Thyroid gland (tissue), 4 donors: ENCODE measurements at regions not wholly inside any gene's neighbourhood (a gene's known extent, or its start where the extent isn't known, plus 50 kb on each side); places are given as distances from the start of the nearest gene placed in this dataset.

Source experiments
- DNase-seq, 2 donors: peaks; one replicate each; pipeline ENCODE4 v3.0.0-alpha.2; 2019
- H3K27ac ChIP-seq, 3 donors: fragments of 200-600 bp; sonication (generic); 1 replicate in 2 of 3; 2 replicates in 1 of 3; pipeline ENCODE4 v1.5.1; 2016 to 2019; ENCODE audit warnings: mild to moderate bottlenecking in 1 of 3, moderate library complexity in 1 of 3
- H3K27me3 ChIP-seq: fragments of 200-600 bp; sonication (generic); one replicate; pipeline ENCODE4 v1.5.1; 2019
- H3K36me3 ChIP-seq, 2 donors: fragments of 200-600 bp; sonication (generic); one replicate each; pipeline ENCODE4 v1.5.1; 2016 to 2019
- H3K4me1 ChIP-seq, 2 donors: fragments of 200-600 bp; sonication (generic); one replicate each; pipeline ENCODE4 v1.5.1; 2017 to 2019
- H3K4me3 ChIP-seq, 3 donors: fragments of 200-600 bp; sonication (generic); replicated peaks in 1 of 3; 1 replicate in 2 of 3; 2 replicates in 1 of 3; pipeline ENCODE4 v1.5.1; 2016; ENCODE audit warnings: mild to moderate bottlenecking in 1 of 3
- H3K9me3 ChIP-seq: fragments of 200-600 bp; sonication (generic); one replicate; pipeline ENCODE4 v1.5.1; 2017
- CTCF ChIP-seq, 6 experiments: fragments of 200-600 bp in 3 of 6; fragments of 450-650 bp in 3 of 6; sonication (generic) in 3 of 6; IDR thresholded peaks; one replicate each; pipeline ENCODE4 v1.5.1; 2016 to 2019; ENCODE audit warnings: antibody characterized with exemption in 6 of 6, mild to moderate bottlenecking in 2 of 6, inconsistent platforms in 1 of 6, moderate library complexity in 1 of 6
- POLR2A ChIP-seq, 2 donors: fragments of 450-650 bp; IDR thresholded peaks; one replicate each; pipeline ENCODE4 v1.6.1; 2017; ENCODE audit warnings: antibody characterized with exemption in 2 of 2, mild to moderate bottlenecking in 2 of 2, moderate library complexity in 1 of 2
- WGBS, 2 donors: methylation state at CpG; one replicate each; pipeline ENCODE4 v1.1.5; 2017; 5-methylcytosine and 5-hydroxymethylcytosine counted together
- intact Hi-C: fragments of 100-400 bp; cut with DNase I; formaldehyde crosslinking; loops from one replicate; pipeline ENCODE4 v1.15.1; 2023

GRCh38 chr2:156175946-156176345, 156.6 kb downstream of the NR4A2 start:
- intact Hi-C loops, result no loop called here
- H3K27me3 ChIP-seq, result no peaks in the 10 kb centered on the region
- no peak for TF ChIP-seq CTCF (IDR thresholded peaks at IDR 0.05)
- no peak overlapping the region for H3K27ac ChIP-seq
- no peak for DNase-seq
- no peaks in the 10 kb centered on the region for H3K9me3 ChIP-seq
- no peaks in the 10 kb centered on the region for H3K4me1 ChIP-seq
- H3K36me3 ChIP-seq, result no peaks in the 10 kb centered on the region
- no peak overlapping the region for H3K4me3 ChIP-seq
- WGBS, 2 donors, result 86 to 94% methylated on average over 2 of the region's 2 CpGs

GRCh38 chr2:156170929-156171328, 161.6 kb downstream of the NR4A2 start:
- intact Hi-C loops, result no loop called here
- Histone ChIP-seq H3K27me3 (no peaks in the 10 kb centered on the region), H3K4me1 (no peaks in the 10 kb centered on the region), H3K9me3 (no peaks in the 10 kb centered on the region), H3K36me3 (no peaks in the 10 kb centered on the region), H3K27ac (no peak overlapping the region), H3K4me3 (no peak overlapping the region)
- no peak for TF ChIP-seq CTCF (IDR thresholded peaks at IDR 0.05)
- 65 to 89% methylated on average over 2 of the region's 2 CpGs for WGBS, 2 donors
- DNase-seq, result no peak

- Histone ChIP-seq H3K36me3 (no peaks in the 10 kb centered on the region), H3K4me1 (no peaks in the 10 kb centered on the region), H3K9me3 (no peaks in the 10 kb centered on the region), H3K27me3 (no peaks in the 10 kb centered on the region), H3K4me3 (no peak overlapping the region), H3K27ac (no peak overlapping the region)
- TF ChIP-seq POLR2A (IDR thresholded peaks at IDR 0.05) (no peak), CTCF (IDR thresholded peaks at IDR 0.05) (no peak)
- WGBS, 2 donors, result 68 to 81% methylated on average over 2 of the region's 2 CpGs
- no peak for DNase-seq
- intact Hi-C loops, result no loop called here
Measured at GRCh38 chr2:156165742-156166141, 166.8 kb downstream of the NR4A2 start.

GRCh38 chr2:156164091-156164720, 168.3 kb downstream of the NR4A2 start:
- H3K27ac ChIP-seq, result no peak overlapping the region
- intact Hi-C loops, result no loop called here
- H3K9me3 ChIP-seq, result no peaks in the 10 kb centered on the region
- WGBS, 2 donors, result 55 to 68% methylated on average over 7 of the region's 7 CpGs
- no peak for DNase-seq
- H3K4me1 ChIP-seq, result no peaks in the 10 kb centered on the region
- TF ChIP-seq POLR2A (IDR thresholded peaks at IDR 0.05) (no peak), CTCF (IDR thresholded peaks at IDR 0.05) (no peak)
- H3K27me3 ChIP-seq, result no peaks in the 10 kb centered on the region
- H3K4me3 ChIP-seq, result no peak overlapping the region
- H3K36me3 ChIP-seq, result no peaks in the 10 kb centered on the region

DNA sequence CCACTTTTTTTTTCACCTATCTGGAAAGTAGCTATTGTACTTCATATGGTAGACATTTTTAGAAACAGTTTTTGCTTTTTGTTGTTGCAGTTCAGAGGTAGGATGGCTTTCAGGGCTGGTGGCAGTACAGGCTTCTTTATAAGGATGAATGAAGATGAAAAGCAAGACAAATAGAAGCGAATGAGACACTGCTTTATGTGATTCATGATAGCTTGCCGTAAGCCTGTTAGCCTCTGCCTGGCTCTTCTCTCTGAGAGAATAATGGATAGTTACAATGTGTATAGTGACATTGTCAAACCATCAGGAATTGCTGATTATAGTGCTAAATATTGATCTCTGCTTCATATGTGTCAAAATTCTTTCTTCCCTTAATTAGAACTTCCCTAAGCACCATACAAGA, 173.7 kb downstream of the NR4A2 start:
- DNase-seq, result no peak
- H3K36me3 ChIP-seq, result no peaks in the 10 kb centered on the region
- TF ChIP-seq CTCF (IDR thresholded peaks at IDR 0.05) (no peak), POLR2A (IDR thresholded peaks at IDR 0.05) (no peak)
- 81 to 88% methylated on average over 2 of the region's 2 CpGs for WGBS, 2 donors
- no peak overlapping the region for H3K27ac ChIP-seq
- H3K9me3 ChIP-seq, result no peaks in the 10 kb centered on the region
- no peak overlapping the region for H3K4me3 ChIP-seq
- H3K4me1 ChIP-seq, result no peaks in the 10 kb centered on the region
- intact Hi-C loops, result no loop called here
- no peaks in the 10 kb centered on the region for H3K27me3 ChIP-seq
